SJCRH30 (cell line): ENCODE measurements at regions not wholly inside any gene's neighbourhood (a gene's known extent, or its start where the extent isn't known, plus 50 kb on each side); places are given as distances from the start of the nearest gene placed in this dataset.
"Not testable (repeated sequence)": the region's sequence is repeated elsewhere in the genome, so short reads cannot be mapped to it uniquely, and the experiment has no call there.

Experiments
- DNase-seq, 2 experiments: peaks; one replicate each; pipeline ENCODE4 v3.0.0-alpha.2; 2015 to 2020
- H3K27ac ChIP-seq: fragments of 250-450 bp; sonication (Bioruptor Pico); 2 replicates; pipeline ENCODE4 v1.5.1; 2020; ENCODE audit warnings: mild to moderate bottlenecking, moderate library complexity
- H3K27me3 ChIP-seq: fragments of 250-450 bp; sonication (Bioruptor Pico); 2 replicates; pipeline ENCODE4 v1.5.1; 2020; ENCODE audit warnings: mild to moderate bottlenecking, moderate library complexity
- H3K36me3 ChIP-seq: fragments of 250-450 bp; sonication (Bioruptor Pico); 2 replicates; pipeline ENCODE4 v1.5.1; 2020; ENCODE audit warnings: mild to moderate bottlenecking, moderate library complexity
- H3K4me1 ChIP-seq: fragments of 250-450 bp; sonication (Bioruptor Pico); 2 replicates; pipeline ENCODE4 v1.5.1; 2020; ENCODE audit warnings: mild to moderate bottlenecking, moderate library complexity
- H3K4me3 ChIP-seq: fragments of 250-450 bp; sonication (Bioruptor Pico); 2 replicates; pipeline ENCODE4 v1.5.1; 2020; ENCODE audit warnings: mild to moderate bottlenecking, moderate library complexity
- H3K9me3 ChIP-seq: fragments of 250-450 bp; sonication (Bioruptor Pico); replicated peaks from 2 replicates; pipeline ENCODE4 v1.5.1; 2020; ENCODE audit warnings: mild to moderate bottlenecking, moderate library complexity

- DNase-seq: no peak
- H3K4me3 ChIP-seq: no peak overlapping the region
- no peaks in the 10 kb centered on the region for H3K27me3 ChIP-seq
- H3K4me1 ChIP-seq: no peaks in the 10 kb centered on the region
- no peaks in the 10 kb centered on the region for H3K36me3 ChIP-seq
- H3K9me3 ChIP-seq: peaks cover 18% of the 10 kb centered on the region
- no peak overlapping the region for H3K27ac ChIP-seq
Observed at GRCh38 chr2:236644502-236644911, 74.9 kb downstream of the ACKR3 start.

- H3K27ac ChIP-seq, H3K27me3 ChIP-seq, H3K4me3 ChIP-seq, H3K36me3 ChIP-seq, H3K4me1 ChIP-seq, DNase-seq: not testable (repeated sequence)
- H3K9me3 ChIP-seq: peaks cover 24% of the 10 kb centered on the region
Observed at GRCh38 chr2:236645141-236645540, 75.5 kb downstream of the ACKR3 start.

GRCh38 chr2:236646441-236646840, 76.8 kb downstream of the ACKR3 start:
- DNase-seq: no peak
- no peak overlapping the region for H3K27ac ChIP-seq

GRCh38 chr2:236646871-236647270, 77.2 kb downstream of the ACKR3 start:
- no peaks in the 10 kb centered on the region for H3K4me1 ChIP-seq

More at GRCh38 chr2:236646441-236646840, 76.8 kb downstream of the ACKR3 start:
- H3K9me3 ChIP-seq: peaks cover 20% of the 10 kb centered on the region
- no peaks in the 10 kb centered on the region for H3K4me1 ChIP-seq
- H3K27me3 ChIP-seq: no peaks in the 10 kb centered on the region
- no peak overlapping the region for H3K4me3 ChIP-seq
- no peaks in the 10 kb centered on the region for H3K36me3 ChIP-seq

GRCh38 chr2:236647621-236648020, 78.0 kb downstream of the ACKR3 start:
- Histone ChIP-seq H3K27me3 (no peaks in the 10 kb centered on the region), H3K27ac (no peak overlapping the region), H3K4me3 (no peak overlapping the region), H3K4me1 (no peaks in the 10 kb centered on the region), H3K9me3 (peaks cover 11% of the 10 kb centered on the region), H3K36me3 (no peaks in the 10 kb centered on the region)
- DNase-seq: no peak

More at GRCh38 chr2:236646871-236647270, 77.2 kb downstream of the ACKR3 start:
- Histone ChIP-seq H3K27ac (no peak overlapping the region), H3K36me3 (no peaks in the 10 kb centered on the region), H3K4me3 (no peak overlapping the region), H3K9me3 (peaks cover 16% of the 10 kb centered on the region), H3K27me3 (no peaks in the 10 kb centered on the region)
- DNase-seq: no peak

GRCh38 chr2:236653863-236654262, 84.2 kb downstream of the ACKR3 start:
- Histone ChIP-seq H3K27me3 (no peaks in the 10 kb centered on the region), H3K9me3 (peaks cover 8% of the 10 kb centered on the region), H3K4me3 (no peak overlapping the region), H3K36me3 (no peaks in the 10 kb centered on the region), H3K4me1 (no peaks in the 10 kb centered on the region), H3K27ac (no peak overlapping the region)
- no peak for DNase-seq

GRCh38 chr2:236654496-236654895, 84.9 kb downstream of the ACKR3 start:
- H3K27ac ChIP-seq: no peak overlapping the region
- H3K4me3 ChIP-seq: no peak overlapping the region
- H3K9me3 ChIP-seq: peaks cover 6% of the 10 kb centered on the region
- H3K27me3 ChIP-seq: no peaks in the 10 kb centered on the region
- no peaks in the 10 kb centered on the region for H3K4me1 ChIP-seq
- no peaks in the 10 kb centered on the region for H3K36me3 ChIP-seq
- no peak for DNase-seq

GRCh38 chr2:236656166-236656565, 86.5 kb downstream of the ACKR3 start:
- H3K36me3 ChIP-seq: no peaks in the 10 kb centered on the region
- H3K9me3 ChIP-seq: no peaks in the 10 kb centered on the region
- H3K27ac ChIP-seq: no peak overlapping the region
- H3K4me3 ChIP-seq: no peak overlapping the region
- H3K4me1 ChIP-seq: peaks cover 11% of the 10 kb centered on the region; the same call in 1 of the 2 replicates
- no peak for DNase-seq
- no peaks in the 10 kb centered on the region for H3K27me3 ChIP-seq

GRCh38 chr2:236656721-236657120, 87.1 kb downstream of the ACKR3 start:
- DNase-seq: no peak
- Histone ChIP-seq H3K9me3 (no peaks in the 10 kb centered on the region), H3K27ac (no peak overlapping the region)

GRCh38 chr2:236657215-236657614, 87.6 kb downstream of the ACKR3 start:
- H3K36me3 ChIP-seq: no peaks in the 10 kb centered on the region

More at GRCh38 chr2:236656721-236657120, 87.1 kb downstream of the ACKR3 start:
- H3K27me3 ChIP-seq: no peaks in the 10 kb centered on the region
- peaks cover 16% of the 10 kb centered on the region; the same call in 1 of the 2 replicates for H3K4me1 ChIP-seq
- H3K36me3 ChIP-seq: no peaks in the 10 kb centered on the region
- no peak overlapping the region for H3K4me3 ChIP-seq

GRCh38 chr2:236657801-236658200, 88.2 kb downstream of the ACKR3 start:
- no peaks in the 10 kb centered on the region for H3K9me3 ChIP-seq
- H3K4me3 ChIP-seq: no peak overlapping the region
- H3K27me3 ChIP-seq: no peaks in the 10 kb centered on the region
- H3K27ac ChIP-seq: no peak overlapping the region
- H3K36me3 ChIP-seq: no peaks in the 10 kb centered on the region
- H3K4me1 ChIP-seq: peaks cover 16% of the 10 kb centered on the region; the same call in 1 of the 2 replicates
- no peak for DNase-seq

More at GRCh38 chr2:236657215-236657614, 87.6 kb downstream of the ACKR3 start:
- no peaks in the 10 kb centered on the region for H3K27me3 ChIP-seq
- H3K27ac ChIP-seq: no peak overlapping the region
- H3K4me1 ChIP-seq: peaks cover 16% of the 10 kb centered on the region; the same call in 1 of the 2 replicates
- no peak overlapping the region for H3K4me3 ChIP-seq
- H3K9me3 ChIP-seq: no peaks in the 10 kb centered on the region
- DNase-seq: no peak

- Histone ChIP-seq H3K9me3 (no peaks in the 10 kb centered on the region), H3K27ac (no peak overlapping the region), H3K27me3 (no peaks in the 10 kb centered on the region), H3K4me1 (peaks cover 16% of the 10 kb centered on the region; the same call in 1 of the 2 replicates), H3K36me3 (no peaks in the 10 kb centered on the region), H3K4me3 (no peak overlapping the region)
- DNase-seq: no peak
Observed at GRCh38 chr2:236658974-236659757, 89.5 kb downstream of the ACKR3 start.

GRCh38 chr2:236659758-236660150, 90.1 kb downstream of the ACKR3 start:
- Histone ChIP-seq H3K36me3 (no peaks in the 10 kb centered on the region), H3K4me1 (peaks cover 16% of the 10 kb centered on the region; the same call in 1 of the 2 replicates), H3K27me3 (no peaks in the 10 kb centered on the region), H3K9me3 (no peaks in the 10 kb centered on the region), H3K4me3 (no peak overlapping the region), H3K27ac (no peak overlapping the region)
- DNase-seq: no peak

GRCh38 chr2:236661061-236661761, 91.6 kb downstream of the ACKR3 start:
- no peak for DNase-seq
- no peak overlapping the region for H3K4me3 ChIP-seq

GRCh38 chr2:236661762-236662110, 92.1 kb downstream of the ACKR3 start:
- peaks cover 16% of the 10 kb centered on the region; the same call in 1 of the 2 replicates for H3K4me1 ChIP-seq
- no peaks in the 10 kb centered on the region for H3K27me3 ChIP-seq

More at GRCh38 chr2:236661061-236661761, 91.6 kb downstream of the ACKR3 start:
- Histone ChIP-seq H3K27ac (no peak overlapping the region), H3K9me3 (no peaks in the 10 kb centered on the region; the same call in 1 of the 2 replicates), H3K36me3 (no peaks in the 10 kb centered on the region), H3K4me1 (peaks cover 16% of the 10 kb centered on the region; the same call in 1 of the 2 replicates), H3K27me3 (no peaks in the 10 kb centered on the region)

More at GRCh38 chr2:236661762-236662110, 92.1 kb downstream of the ACKR3 start:
- Histone ChIP-seq H3K36me3 (no peaks in the 10 kb centered on the region), H3K4me3 (no peak overlapping the region), H3K9me3 (no peaks in the 10 kb centered on the region; the same call in 1 of the 2 replicates), H3K27ac (no peak overlapping the region)
- DNase-seq: no peak
